ENCODE measurements at regions not wholly inside any gene's neighbourhood (a gene's known extent, or its start where the extent isn't known, plus 50 kb on each side); places are given as distances from the start of the nearest gene placed in this dataset.

DNA sequence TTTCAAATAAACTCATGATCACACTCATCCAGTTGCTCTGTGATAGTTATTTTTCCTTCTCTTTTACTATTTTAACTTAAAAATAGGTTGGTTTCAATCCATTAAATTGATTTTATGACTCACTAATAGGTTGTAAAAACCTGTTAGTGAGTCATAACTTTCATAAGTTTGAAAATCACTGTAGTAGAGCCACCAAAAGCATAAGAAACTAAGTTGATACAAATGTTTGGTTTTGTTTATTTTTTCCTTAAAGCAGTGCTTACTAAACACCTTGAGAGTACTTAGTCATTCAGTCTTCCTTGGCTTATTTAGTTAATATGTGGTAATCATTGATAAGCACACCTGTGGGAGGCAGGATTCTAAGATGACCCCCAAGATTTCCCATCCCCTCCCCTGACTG, 312.1 kb upstream of the MAN1A1 start:
- Histone ChIP-seq H3K27me3 (ENCODE audit: control insufficient read depth, insufficient read depth, low read length) (no peaks in the 10 kb centered on the region), H3K4me3 (ENCODE audit: low read depth, low read length) (no peak overlapping the region), H3K36me3 (ENCODE audit: control insufficient read depth, insufficient read depth, low read length) (no peaks in the 10 kb centered on the region)
- FAIRE-seq = no peak
- TF ChIP-seq, protein P1, sequence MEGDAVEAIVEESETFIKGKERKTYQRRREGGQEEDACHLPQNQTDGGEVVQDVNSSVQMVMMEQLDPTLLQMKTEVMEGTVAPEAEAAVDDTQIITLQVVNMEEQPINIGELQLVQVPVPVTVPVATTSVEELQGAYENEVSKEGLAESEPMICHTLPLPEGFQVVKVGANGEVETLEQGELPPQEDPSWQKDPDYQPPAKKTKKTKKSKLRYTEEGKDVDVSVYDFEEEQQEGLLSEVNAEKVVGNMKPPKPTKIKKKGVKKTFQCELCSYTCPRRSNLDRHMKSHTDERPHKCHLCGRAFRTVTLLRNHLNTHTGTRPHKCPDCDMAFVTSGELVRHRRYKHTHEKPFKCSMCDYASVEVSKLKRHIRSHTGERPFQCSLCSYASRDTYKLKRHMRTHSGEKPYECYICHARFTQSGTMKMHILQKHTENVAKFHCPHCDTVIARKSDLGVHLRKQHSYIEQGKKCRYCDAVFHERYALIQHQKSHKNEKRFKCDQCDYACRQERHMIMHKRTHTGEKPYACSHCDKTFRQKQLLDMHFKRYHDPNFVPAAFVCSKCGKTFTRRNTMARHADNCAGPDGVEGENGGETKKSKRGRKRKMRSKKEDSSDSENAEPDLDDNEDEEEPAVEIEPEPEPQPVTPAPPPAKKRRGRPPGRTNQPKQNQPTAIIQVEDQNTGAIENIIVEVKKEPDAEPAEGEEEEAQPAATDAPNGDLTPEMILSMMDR (IDR thresholded peaks at IDR 0.05; ENCODE audit: insufficient read depth, low read length, severe bottlenecking) = no peak
- DNase-seq (ENCODE audit: low read depth) = peak; percentile 38

- TF ChIP-seq, protein P1 (IDR thresholded peaks at IDR 0.05; ENCODE audit: insufficient read depth, low read length, severe bottlenecking) = no peak
- DNase-seq (ENCODE audit: low read depth) (no peak), FAIRE-seq (no peak)
- Histone ChIP-seq H3K4me3 (ENCODE audit: low read depth, low read length) (no peak overlapping the region), H3K36me3 (ENCODE audit: control insufficient read depth, insufficient read depth, low read length) (no peaks in the 10 kb centered on the region), H3K27me3 (ENCODE audit: control insufficient read depth, insufficient read depth, low read length) (no peaks in the 10 kb centered on the region)
Measured at GRCh38 chr6:119661078-119661477, 311.5 kb upstream of the MAN1A1 start.

GRCh38 chr6:119658917-119659316, 309.4 kb upstream of the MAN1A1 start:
- Histone ChIP-seq H3K36me3 (ENCODE audit: control insufficient read depth, insufficient read depth, low read length) (no peaks in the 10 kb centered on the region), H3K4me3 (ENCODE audit: low read depth, low read length) (no peak overlapping the region), H3K27me3 (ENCODE audit: control insufficient read depth, insufficient read depth, low read length) (no peaks in the 10 kb centered on the region)
- TF ChIP-seq, protein P1 (IDR thresholded peaks at IDR 0.05; ENCODE audit: insufficient read depth, low read length, severe bottlenecking) = no peak
- FAIRE-seq (no peak), DNase-seq (ENCODE audit: low read depth) (no peak)

DNA sequence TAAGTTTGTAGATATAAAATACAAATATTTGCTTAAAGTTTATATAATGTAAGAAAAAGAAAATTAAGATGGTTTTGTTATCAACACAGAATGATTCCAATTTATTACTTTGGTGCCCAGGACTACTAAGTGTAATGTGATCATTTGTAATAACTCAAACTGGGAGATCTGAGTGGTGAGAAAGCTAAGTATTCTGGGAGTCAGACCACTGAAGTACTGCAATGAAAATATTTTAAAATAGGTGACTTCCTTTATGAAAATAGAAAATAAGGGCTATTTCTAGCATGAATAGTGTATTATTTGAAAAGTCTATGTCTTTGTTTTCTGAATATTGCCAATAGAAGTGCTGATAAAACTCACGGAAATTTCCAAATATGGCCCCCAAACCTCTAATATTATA, 305.6 kb upstream of the MAN1A1 start:
- DNase-seq (ENCODE audit: low read depth) (no peak), FAIRE-seq (no peak)
- TF ChIP-seq, protein P1 (IDR thresholded peaks at IDR 0.05; ENCODE audit: insufficient read depth, low read length, severe bottlenecking) = no peak
- no peaks in the 10 kb centered on the region for H3K27me3 ChIP-seq (ENCODE audit: control insufficient read depth, insufficient read depth, low read length)
- H3K4me3 ChIP-seq (ENCODE audit: low read depth, low read length) = no peak overlapping the region
- no peaks in the 10 kb centered on the region for H3K36me3 ChIP-seq (ENCODE audit: control insufficient read depth, insufficient read depth, low read length)

DNA sequence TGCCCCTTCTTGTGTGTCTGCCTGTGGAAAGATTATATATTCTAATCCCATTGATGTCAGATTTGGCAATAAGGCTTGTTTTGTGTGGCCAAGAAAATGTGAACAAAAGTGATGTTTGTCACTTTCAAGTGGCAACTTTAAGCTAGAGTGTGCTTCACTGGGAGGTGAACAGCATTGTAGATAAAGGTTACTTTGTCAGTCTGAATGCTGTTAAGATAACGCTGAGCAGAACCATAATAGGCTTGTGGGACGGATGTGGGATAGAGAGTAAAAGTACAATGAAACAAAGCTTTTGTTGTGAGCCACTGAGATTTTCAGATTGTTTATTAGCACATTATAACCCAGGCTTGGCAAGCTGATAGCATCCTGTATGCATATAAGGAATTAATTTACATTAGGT, 303.8 kb upstream of the MAN1A1 start:
- Histone ChIP-seq H3K36me3 (ENCODE audit: control insufficient read depth, insufficient read depth, low read length) (no peaks in the 10 kb centered on the region), H3K27me3 (ENCODE audit: control insufficient read depth, insufficient read depth, low read length) (no peaks in the 10 kb centered on the region), H3K4me3 (ENCODE audit: low read depth, low read length) (no peak overlapping the region)
- FAIRE-seq (no peak), DNase-seq (ENCODE audit: low read depth) (no peak)
- TF ChIP-seq, protein P1 (IDR thresholded peaks at IDR 0.05; ENCODE audit: insufficient read depth, low read length, severe bottlenecking) = no peak

DNA sequence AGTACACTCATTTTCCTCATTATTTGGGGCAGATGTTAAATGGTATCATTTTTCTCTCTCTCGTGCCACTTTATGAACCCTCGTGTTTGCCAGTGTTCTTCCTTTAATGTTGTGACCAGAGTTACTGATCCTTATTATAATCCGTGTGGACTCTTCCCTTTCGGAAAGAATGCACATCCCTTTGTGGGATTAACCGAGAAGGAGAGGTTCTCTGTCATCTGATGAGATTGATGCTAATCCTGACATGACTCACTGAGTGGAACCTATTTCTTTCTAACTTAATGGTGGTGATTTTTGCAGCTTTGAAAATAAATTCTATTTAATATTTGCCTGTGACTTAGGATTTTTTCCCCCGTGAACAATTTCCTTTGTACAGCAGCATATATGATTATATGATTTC, 300.0 kb upstream of the MAN1A1 start:
- Histone ChIP-seq H3K27me3 (ENCODE audit: control insufficient read depth, insufficient read depth, low read length) (no peaks in the 10 kb centered on the region), H3K4me3 (ENCODE audit: low read depth, low read length) (no peak overlapping the region), H3K36me3 (ENCODE audit: control insufficient read depth, insufficient read depth, low read length) (no peaks in the 10 kb centered on the region)
- TF ChIP-seq, protein P1 (IDR thresholded peaks at IDR 0.05; ENCODE audit: insufficient read depth, low read length, severe bottlenecking) = no peak
- no peak for DNase-seq (ENCODE audit: low read depth)
- FAIRE-seq = no peak

Data from bronchial epithelial cell (primary cell).